ENCODE measurements at regions not wholly inside any gene's neighbourhood (a gene's known extent, or its start where the extent isn't known, plus 50 kb on each side); places are given as distances from the start of the nearest gene placed in this dataset.
"Not testable (repeated sequence)": the region's sequence is repeated elsewhere in the genome, so short reads cannot be mapped to it uniquely, and the experiment has no call there.

- no peak for DNase-seq
Observed at GRCh38 chr2:211157211-211157610, 600.8 kb downstream of the CPS1 start.

- DNase-seq: peak; percentile 45
Observed at GRCh38 chr2:211157856-211158463, 601.6 kb downstream of the CPS1 start.

GRCh38 chr2:211159972-211160371 is 603.6 kb downstream of the CPS1 start:
- no peak for DNase-seq

GRCh38 chr2:211161236-211161635 is 604.8 kb downstream of the CPS1 start:
- DNase-seq: no peak

- no peak for DNase-seq
Observed at GRCh38 chr2:211162911-211163310, 606.5 kb downstream of the CPS1 start.

- DNase-seq: no peak
Observed at GRCh38 chr2:211170843-211171242, 614.4 kb downstream of the CPS1 start.

- DNase-seq: no peak
Observed at GRCh38 chr2:211174021-211174420, 617.6 kb downstream of the CPS1 start.

- DNase-seq: no peak
Observed at GRCh38 chr2:211174631-211175030, 618.2 kb downstream of the CPS1 start.

GRCh38 chr2:211175956-211176355 is 619.6 kb downstream of the CPS1 start:
- DNase-seq: no peak

- no peak for DNase-seq
Observed at GRCh38 chr2:211176514-211177141, 620.2 kb downstream of the CPS1 start.

- DNase-seq: no peak
Observed at GRCh38 chr2:211181626-211182025, 625.2 kb downstream of the CPS1 start.

- DNase-seq: no peak
Observed at GRCh38 chr2:211187602-211188001, 631.2 kb downstream of the CPS1 start.

- DNase-seq: no peak
Observed at GRCh38 chr2:211203986-211204385, 647.6 kb downstream of the CPS1 start.

- no peak for DNase-seq
Observed at GRCh38 chr2:211204456-211204855, 648.1 kb downstream of the CPS1 start.

- no peak for DNase-seq
Observed at GRCh38 chr2:211204902-211205301, 648.5 kb downstream of the CPS1 start.

- DNase-seq: no peak
Observed at GRCh38 chr2:211205358-211205757, 649.0 kb downstream of the CPS1 start.

GRCh38 chr2:211205836-211206235 is 649.4 kb downstream of the CPS1 start:
- DNase-seq: no peak

GRCh38 chr2:211216221-211216620 is 659.8 kb downstream of the CPS1 start:
- DNase-seq: no peak

GRCh38 chr2:211219548-211219947 is 663.1 kb downstream of the CPS1 start:
- DNase-seq: not testable (repeated sequence)

GRCh38 chr2:211225784-211226183 is 669.4 kb downstream of the CPS1 start:
- no peak for DNase-seq

- no peak for DNase-seq
Observed at GRCh38 chr2:211228559-211228958, 672.2 kb downstream of the CPS1 start.

GRCh38 chr2:211237586-211238275 is 681.3 kb downstream of the CPS1 start:
- no peak for DNase-seq

GRCh38 chr2:211241891-211242290 is 685.5 kb downstream of the CPS1 start:
- no peak for DNase-seq

- DNase-seq: no peak
Observed at GRCh38 chr2:211247751-211248150, 691.4 kb downstream of the CPS1 start.
